ENCODE measurements at regions not wholly inside any gene's neighbourhood (a gene's known extent, or its start where the extent isn't known, plus 50 kb on each side); places are given as distances from the start of the nearest gene placed in this dataset.

- no peak for ATAC-seq
- no peak for DNase-seq (ENCODE audit: low read depth, low spot score)
- in situ Hi-C loops (cut with HindIII; ENCODE audit: low pct_unique_long_range_greater_than_20kb, low sequenced_read_pairs) (no loop called here), intact Hi-C loops (cut with micrococcal nuclease; ENCODE audit: unreplicated experiment) (loop anchor here (10.0 kb wide), 1 partner anchor 884 kb away; no protein-coding TSS in a partner anchor)
- Histone ChIP-seq H3K9me3 (ENCODE audit: control insufficient read depth, insufficient read depth, low read depth, low read length) (no peaks in the 10 kb centered on the region), H3K27ac (ENCODE audit: low read length) (no peak overlapping the region), H3K4me1 (ENCODE audit: control insufficient read depth, insufficient read depth, low read length) (no peaks in the 10 kb centered on the region), H3K4me3 (ENCODE audit: low read depth in 2 of 2, low read length in 2 of 2) (no peak overlapping the region), H3K27me3 (ENCODE audit: control insufficient read depth, insufficient read depth, low read length) (no peaks in the 10 kb centered on the region), H3K36me3 (ENCODE audit: control insufficient read depth, insufficient read depth, low read length) (no peaks in the 10 kb centered on the region)
- no TSS peak for BruUV-seq (replicated peaks)
- no peak for TF ChIP-seq TCF7L2 (IDR thresholded peaks at IDR 0.05; ENCODE audit: low read depth, low read length)
- TF ChIP-seq CTCF (IDR thresholded peaks at IDR 0.05) = no peak
- TF ChIP-seq REST (IDR thresholded peaks at IDR 0.05; ENCODE audit: insufficient read depth in 1 of 2, low read depth in 2 of 2, low read length in 1 of 2) = no peak
- no peak for TF ChIP-seq POLR2AphosphoS5 (IDR thresholded peaks at IDR 0.05; ENCODE audit: low read depth, low read length)
- TF ChIP-seq SIN3A (IDR thresholded peaks at IDR 0.05; ENCODE audit: borderline replicate concordance, insufficient read depth, low read depth, low read length) = no peak
- ChIA-PET CTCF (no interaction called here), POLR2A (no interaction called here)
Measured at GRCh38 chr13:76020421-76020955, 384.4 kb downstream of the LMO7 start.

GRCh38 chr13:76019421-76020044 lies 383.4 kb downstream of the LMO7 start:
- no peak overlapping the region for H3K27ac ChIP-seq (ENCODE audit: low read length)
- intact Hi-C loops (cut with micrococcal nuclease; ENCODE audit: unreplicated experiment) (loop anchor here (2.0 to 10.0 kb wide), 2 partner anchors 453 to 885 kb away; no protein-coding TSS in a partner anchor), in situ Hi-C loops (cut with HindIII; ENCODE audit: low pct_unique_long_range_greater_than_20kb, low sequenced_read_pairs) (no loop called here)
- H3K27me3 ChIP-seq (ENCODE audit: control insufficient read depth, insufficient read depth, low read length) = no peaks in the 10 kb centered on the region
- no peaks in the 10 kb centered on the region for H3K9me3 ChIP-seq (ENCODE audit: control insufficient read depth, insufficient read depth, low read depth, low read length)
- DNase-seq (ENCODE audit: low read depth, low spot score) = no peak
- no peaks in the 10 kb centered on the region for H3K4me1 ChIP-seq (ENCODE audit: control insufficient read depth, insufficient read depth, low read length)
- peak; percentile 94 for ATAC-seq
- TF ChIP-seq CTCF (IDR thresholded peaks at IDR 0.05) (peak; percentile 72), REST (IDR thresholded peaks at IDR 0.05; ENCODE audit: insufficient read depth in 1 of 2, low read depth in 2 of 2, low read length in 1 of 2) (no peak)
- no TSS peak for BruUV-seq (replicated peaks)
- POLR2A ChIA-PET = no interaction called here
- H3K36me3 ChIP-seq (ENCODE audit: control insufficient read depth, insufficient read depth, low read length) = no peaks in the 10 kb centered on the region
- CTCF ChIA-PET = no interaction called here
- no peak overlapping the region for H3K4me3 ChIP-seq (ENCODE audit: low read depth in 2 of 2, low read length in 2 of 2)

Measured in Panc1 (cell line).